Progenitor cell of endocrine pancreas (in vitro differentiated cells): ENCODE measurements at regions not wholly inside any gene's neighbourhood (a gene's known extent, or its start where the extent isn't known, plus 50 kb on each side); places are given as distances from the start of the nearest gene placed in this dataset.

Experiments
- DNase-seq: peaks from one replicate; pipeline ENCODE4 v3.0.0; 2021; ENCODE audit warnings: low spot score; ENCODE audit not compliant: unreplicated experiment
- H3K27ac Mint-ChIP-seq: 2 replicates; pipeline ENCODE4 v1.8.0; 2021; ENCODE audit warnings: mild to moderate bottlenecking, moderate library complexity, mixed read lengths
- H3K27me3 Mint-ChIP-seq: 2 replicates; pipeline ENCODE4 v1.8.0; 2021; ENCODE audit warnings: mixed read lengths
- H3K36me3 Mint-ChIP-seq: 2 replicates; pipeline ENCODE4 v1.8.0; 2022; ENCODE audit warnings: mixed read lengths; ENCODE audit not compliant: insufficient read depth
- H3K4me1 Mint-ChIP-seq: 2 replicates; pipeline ENCODE4 v1.8.0; 2021; ENCODE audit warnings: low read depth, mixed read lengths
- H3K4me3 Mint-ChIP-seq: 2 replicates; pipeline ENCODE4 v1.8.0; 2021; ENCODE audit warnings: low read depth, mild to moderate bottlenecking, moderate library complexity, mixed read lengths
- H3K9me3 Mint-ChIP-seq: 2 replicates; pipeline ENCODE4 v1.8.0; 2021; ENCODE audit warnings: low read depth, mixed read lengths
- TF ChIP-seq, protein P1 (sequence below): fragments of 200-600 bp; sonication (generic); IDR thresholded peaks from one replicate; pipeline ENCODE4 v1.5.0; 2021; ENCODE audit warnings: antibody characterized with exemption, mild to moderate bottlenecking; ENCODE audit not compliant: unreplicated experiment

DNA sequence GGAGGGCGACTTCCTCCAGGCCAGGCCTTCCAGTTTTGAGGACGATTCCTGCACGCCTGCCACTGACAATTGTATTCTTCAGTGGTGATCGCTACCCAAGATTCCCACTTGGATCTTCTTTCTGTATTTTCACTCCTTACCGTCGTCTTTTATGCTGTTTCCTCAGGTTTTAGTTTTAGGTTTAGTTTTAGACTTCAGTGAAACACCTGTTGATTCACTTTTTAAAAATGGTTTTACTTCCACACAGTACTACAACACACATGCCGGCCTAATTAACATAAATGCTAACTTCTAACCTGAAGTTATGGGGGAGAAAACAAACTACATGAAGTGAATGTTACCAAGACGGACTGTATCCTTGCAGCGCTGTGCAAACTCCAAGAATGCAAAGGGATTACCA is 530.6 kb upstream of the MGMT start:
- H3K9me3 Mint-ChIP-seq: no peaks in the 10 kb centered on the region
- TF ChIP-seq, protein P1, sequence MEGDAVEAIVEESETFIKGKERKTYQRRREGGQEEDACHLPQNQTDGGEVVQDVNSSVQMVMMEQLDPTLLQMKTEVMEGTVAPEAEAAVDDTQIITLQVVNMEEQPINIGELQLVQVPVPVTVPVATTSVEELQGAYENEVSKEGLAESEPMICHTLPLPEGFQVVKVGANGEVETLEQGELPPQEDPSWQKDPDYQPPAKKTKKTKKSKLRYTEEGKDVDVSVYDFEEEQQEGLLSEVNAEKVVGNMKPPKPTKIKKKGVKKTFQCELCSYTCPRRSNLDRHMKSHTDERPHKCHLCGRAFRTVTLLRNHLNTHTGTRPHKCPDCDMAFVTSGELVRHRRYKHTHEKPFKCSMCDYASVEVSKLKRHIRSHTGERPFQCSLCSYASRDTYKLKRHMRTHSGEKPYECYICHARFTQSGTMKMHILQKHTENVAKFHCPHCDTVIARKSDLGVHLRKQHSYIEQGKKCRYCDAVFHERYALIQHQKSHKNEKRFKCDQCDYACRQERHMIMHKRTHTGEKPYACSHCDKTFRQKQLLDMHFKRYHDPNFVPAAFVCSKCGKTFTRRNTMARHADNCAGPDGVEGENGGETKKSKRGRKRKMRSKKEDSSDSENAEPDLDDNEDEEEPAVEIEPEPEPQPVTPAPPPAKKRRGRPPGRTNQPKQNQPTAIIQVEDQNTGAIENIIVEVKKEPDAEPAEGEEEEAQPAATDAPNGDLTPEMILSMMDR: no peak
- H3K36me3 Mint-ChIP-seq: no peaks in the 10 kb centered on the region
- no peak for DNase-seq
- peaks cover 61% of the 10 kb centered on the region for H3K27me3 Mint-ChIP-seq
- H3K4me3 Mint-ChIP-seq: no peak overlapping the region
- no peaks in the 10 kb centered on the region for H3K4me1 Mint-ChIP-seq
- H3K27ac Mint-ChIP-seq: no peak overlapping the region

DNA sequence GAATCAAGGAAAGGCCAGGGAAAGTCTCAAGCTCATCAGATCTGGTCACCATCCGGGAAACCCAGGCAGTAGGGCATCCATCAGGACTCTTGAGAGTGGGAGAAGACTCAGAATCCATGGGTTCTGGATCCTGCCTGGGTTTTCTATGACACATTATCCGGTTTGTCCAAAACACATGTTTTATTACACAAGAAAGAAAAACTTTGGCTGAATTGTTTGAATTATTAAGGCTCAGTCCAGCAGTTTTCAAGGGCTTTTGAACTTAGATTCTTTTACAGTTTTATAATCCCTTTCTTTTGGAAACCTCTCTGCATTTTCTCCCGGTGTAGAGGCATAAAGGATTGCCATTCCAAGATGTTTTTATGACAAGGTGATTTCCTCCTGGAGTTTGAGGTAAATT is 528.5 kb upstream of the MGMT start:
- H3K27ac Mint-ChIP-seq: no peak overlapping the region
- TF ChIP-seq, protein P1: no peak
- no peak for DNase-seq
- H3K4me3 Mint-ChIP-seq: no peak overlapping the region
- no peaks in the 10 kb centered on the region for H3K36me3 Mint-ChIP-seq
- H3K9me3 Mint-ChIP-seq: no peaks in the 10 kb centered on the region
- peaks cover 51% of the 10 kb centered on the region for H3K27me3 Mint-ChIP-seq
- H3K4me1 Mint-ChIP-seq: no peaks in the 10 kb centered on the region

DNA sequence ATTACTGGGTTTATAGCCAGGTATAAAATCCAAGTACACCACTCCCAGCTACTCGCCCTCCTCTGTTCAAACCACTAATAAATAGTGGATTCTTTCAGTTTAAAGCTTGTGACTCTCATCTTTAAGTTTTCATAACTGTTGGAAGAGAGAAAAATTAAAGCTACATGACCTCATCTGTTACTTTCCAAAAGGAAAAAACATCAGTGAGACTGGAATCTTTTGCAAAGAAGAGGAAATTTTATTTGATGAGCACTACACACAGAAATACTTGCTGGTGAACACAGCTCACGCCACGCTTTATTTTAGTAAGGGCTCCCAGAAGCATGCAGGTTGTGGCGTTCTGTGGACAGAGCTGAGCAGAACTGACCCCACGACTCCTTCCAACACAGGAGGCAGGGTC is 527.0 kb upstream of the MGMT start:
- no peaks in the 10 kb centered on the region for H3K4me1 Mint-ChIP-seq
- no peaks in the 10 kb centered on the region for H3K9me3 Mint-ChIP-seq
- peaks cover 39% of the 10 kb centered on the region for H3K27me3 Mint-ChIP-seq
- no peak for DNase-seq
- TF ChIP-seq, protein P1: no peak
- H3K27ac Mint-ChIP-seq: no peak overlapping the region
- no peak overlapping the region for H3K4me3 Mint-ChIP-seq
- no peaks in the 10 kb centered on the region for H3K36me3 Mint-ChIP-seq

DNA sequence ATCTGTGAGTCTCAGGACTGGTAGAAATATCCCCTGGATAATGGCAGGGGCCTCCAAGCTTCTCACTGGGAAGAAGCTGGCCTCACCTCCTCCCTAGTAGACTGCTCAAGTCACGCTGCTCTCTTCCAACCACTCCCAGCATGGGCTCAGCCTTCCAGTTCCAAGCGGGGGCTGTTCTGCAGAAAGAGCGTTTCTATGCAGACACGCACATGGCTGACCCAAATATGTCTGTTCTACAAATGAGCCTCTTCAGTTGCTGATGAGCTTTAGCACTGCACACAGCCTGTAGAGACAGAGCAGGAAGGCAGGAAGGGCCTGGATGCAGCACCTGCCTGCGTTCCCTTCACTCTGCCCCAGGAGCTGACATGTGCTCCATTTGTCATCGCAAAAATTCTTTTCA is 523.9 kb upstream of the MGMT start:
- H3K4me1 Mint-ChIP-seq: no peaks in the 10 kb centered on the region
- H3K36me3 Mint-ChIP-seq: no peaks in the 10 kb centered on the region
- DNase-seq: no peak
- H3K27ac Mint-ChIP-seq: no peak overlapping the region
- H3K4me3 Mint-ChIP-seq: no peak overlapping the region
- H3K9me3 Mint-ChIP-seq: peaks cover 7% of the 10 kb centered on the region
- TF ChIP-seq, protein P1: no peak
- H3K27me3 Mint-ChIP-seq: peaks cover 28% of the 10 kb centered on the region

DNA sequence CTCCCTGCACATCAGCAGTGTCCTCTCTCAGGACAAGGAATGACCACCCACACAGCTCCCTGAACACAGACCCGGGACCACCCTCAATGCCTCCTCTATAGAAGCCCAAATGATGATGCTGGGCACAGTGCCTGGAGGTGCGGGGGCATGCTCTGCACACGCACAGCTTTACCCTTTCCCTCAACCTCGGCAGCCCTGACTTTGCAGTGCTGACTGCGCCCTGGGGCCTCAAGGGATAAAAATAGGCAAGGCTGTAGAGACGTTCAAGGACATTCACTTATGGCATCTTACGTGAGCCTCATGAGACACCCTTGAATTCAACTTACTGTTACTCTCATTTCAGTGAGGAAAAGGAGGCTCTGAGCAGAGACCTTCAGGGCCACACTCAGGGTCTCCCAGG is 521.6 kb upstream of the MGMT start:
- TF ChIP-seq, protein P1: no peak
- Mint-ChIP-seq H3K36me3 (no peaks in the 10 kb centered on the region), H3K4me1 (no peaks in the 10 kb centered on the region), H3K9me3 (peaks cover 7% of the 10 kb centered on the region), H3K27ac (no peak overlapping the region), H3K27me3 (peaks cover 16% of the 10 kb centered on the region), H3K4me3 (no peak overlapping the region)
- no peak for DNase-seq
